Stimulated activated CD4-positive, alpha-beta T cell treated with anti-CD3 and anti-CD28 coated beads, TNF-alpha, amount 100 ng/mL, for 4 hours (primary cell): ENCODE measurements at regions not wholly inside any gene's neighbourhood (a gene's known extent, or its start where the extent isn't known, plus 50 kb on each side); places are given as distances from the start of the nearest gene placed in this dataset.

Experiments
- DNase-seq, 3 experiments: peaks; one replicate each; pipeline ENCODE4 v3.0.0-alpha.2; 2020; ENCODE audit warnings: low read depth in 3 of 3

DNA sequence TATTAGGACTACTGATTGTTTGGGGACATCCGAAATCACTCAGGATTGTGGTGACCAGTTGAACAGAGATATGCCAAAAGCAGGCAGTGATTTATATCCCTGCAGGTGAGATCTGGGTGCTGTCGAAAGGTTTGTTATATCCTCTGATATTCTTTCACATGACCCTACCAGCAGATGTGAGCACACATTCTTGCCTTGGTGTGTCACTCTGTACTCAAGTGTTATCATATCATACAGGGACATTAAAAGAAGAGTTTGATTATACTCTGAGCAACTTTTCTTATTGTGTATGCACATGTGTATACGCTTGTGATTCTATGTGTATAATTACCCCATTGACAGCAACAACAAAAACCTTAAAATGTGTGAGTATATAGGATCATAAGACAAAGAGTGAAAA, 381.2 kb upstream of the IGFBP7 start:
- DNase-seq = no peak

- DNase-seq = no peak
Observed at GRCh38 chr4:57490520-57491255, 380.5 kb upstream of the IGFBP7 start.

GRCh38 chr4:57488366-57489162, 378.4 kb upstream of the IGFBP7 start:
- no peak for DNase-seq

- DNase-seq = no peak
Observed at GRCh38 chr4:57475424-57475823, 365.2 kb upstream of the IGFBP7 start.

GRCh38 chr4:57465321-57466056, 355.3 kb upstream of the IGFBP7 start:
- no peak for DNase-seq

- DNase-seq = no peak
Observed at GRCh38 chr4:57462843-57463242, 352.7 kb upstream of the IGFBP7 start.

DNA sequence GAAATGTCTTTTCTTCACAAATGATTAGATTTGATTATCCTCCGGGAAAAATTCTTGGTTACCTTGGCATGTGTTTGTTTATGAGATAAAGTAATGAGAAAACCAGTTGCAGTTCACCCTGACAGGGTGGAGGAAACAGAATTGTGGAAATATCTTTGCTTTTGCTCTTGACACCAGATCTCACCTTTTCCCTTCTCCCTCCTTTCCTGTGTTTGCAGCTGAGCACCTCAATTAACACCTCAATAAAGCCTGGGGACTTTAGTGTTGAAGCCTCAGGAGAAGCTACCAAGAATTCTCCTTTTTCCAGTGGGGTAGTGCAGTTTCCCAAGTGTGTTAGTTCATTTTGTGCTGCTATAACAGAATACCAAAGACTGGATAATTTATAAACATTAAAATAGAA, 350.8 kb upstream of the IGFBP7 start:
- DNase-seq = no peak

GRCh38 chr4:57448901-57449300, 338.7 kb upstream of the IGFBP7 start:
- no peak for DNase-seq

DNA sequence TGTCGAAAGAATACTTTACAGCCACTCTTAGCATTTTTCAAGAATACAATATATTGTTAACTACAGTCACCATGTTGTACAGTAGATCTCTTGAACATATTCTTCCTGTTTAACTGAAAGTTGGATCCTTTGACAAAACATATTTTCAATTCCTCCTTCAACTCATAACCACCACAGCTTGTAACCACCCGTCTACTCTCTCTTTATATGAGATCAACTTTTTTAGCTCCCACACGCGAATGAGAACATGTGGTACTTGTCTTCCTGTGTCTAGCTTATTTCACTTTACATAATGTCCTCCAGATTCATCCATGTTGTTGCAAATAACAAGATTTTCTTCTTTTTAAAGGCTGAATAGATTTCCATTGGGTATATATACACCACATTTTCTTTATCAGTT, 338.3 kb upstream of the IGFBP7 start:
- DNase-seq = no peak

GRCh38 chr4:57446266-57446665, 336.1 kb upstream of the IGFBP7 start:
- no peak for DNase-seq

- DNase-seq = no peak
Observed at GRCh38 chr4:57445686-57446085, 335.5 kb upstream of the IGFBP7 start.

DNA sequence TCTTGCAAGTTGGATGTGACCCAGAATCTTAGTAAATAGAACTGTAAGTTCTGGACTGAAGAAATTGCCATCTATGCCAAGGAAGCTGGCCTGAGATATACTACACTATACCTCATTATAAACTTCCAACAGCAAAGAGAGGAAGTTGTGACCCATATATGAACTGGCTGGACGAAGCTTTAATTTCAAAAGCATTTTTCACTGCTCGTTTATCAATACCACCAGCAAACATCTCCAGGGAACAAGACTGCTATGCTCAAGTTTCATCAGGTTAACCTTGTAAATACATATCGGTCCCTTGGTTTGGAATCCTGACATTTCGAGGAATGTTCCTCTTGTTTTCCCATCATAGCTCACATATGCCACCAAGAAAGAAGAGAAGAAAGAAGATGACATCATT, 334.5 kb upstream of the IGFBP7 start:
- DNase-seq = no peak

GRCh38 chr4:57443787-57444186, 333.6 kb upstream of the IGFBP7 start:
- DNase-seq = no peak

DNA sequence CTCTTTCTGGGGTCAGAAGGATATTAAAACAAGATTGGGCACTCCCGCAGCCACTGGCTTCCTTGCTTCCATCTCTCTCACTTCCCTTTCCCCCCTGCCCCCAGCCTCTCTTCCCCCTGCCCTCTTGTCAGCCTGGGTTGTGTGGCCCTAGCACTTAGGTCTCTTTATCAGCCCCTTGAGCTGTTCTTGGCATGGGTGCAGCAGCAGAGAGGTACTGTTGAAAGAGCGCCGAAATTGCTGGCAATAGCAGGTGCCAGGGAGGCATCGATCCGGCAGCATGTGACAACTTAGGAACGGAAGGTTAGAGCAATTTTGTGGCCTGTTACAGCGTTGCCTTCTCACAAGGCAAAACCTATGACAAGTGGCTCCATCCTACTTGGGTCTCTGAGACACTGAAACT, 333.1 kb upstream of the IGFBP7 start:
- DNase-seq = no peak

DNA sequence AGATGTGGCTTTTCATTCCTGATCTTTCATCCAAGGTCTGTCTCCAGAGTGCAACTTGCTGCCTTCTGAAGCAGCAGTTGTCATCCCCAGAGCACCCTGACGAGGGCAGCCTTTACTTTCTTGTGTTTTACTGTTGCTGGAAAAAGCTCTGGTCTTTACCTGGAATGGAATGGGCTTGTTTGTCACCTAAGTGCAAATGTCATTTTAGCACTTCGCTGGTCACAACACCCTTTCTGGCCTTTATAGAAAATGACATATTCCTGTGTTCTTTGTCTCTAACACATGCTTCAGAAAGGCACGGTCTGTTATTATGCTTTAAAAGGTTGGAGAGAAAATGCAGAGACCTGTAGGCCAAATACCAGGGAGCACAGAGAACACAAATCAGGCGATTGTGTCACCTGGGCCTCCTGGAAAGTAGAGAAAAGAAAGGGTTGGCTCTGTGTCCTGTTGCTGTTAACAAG, 332.7 kb upstream of the IGFBP7 start:
- no peak for DNase-seq

- no peak for DNase-seq
Observed at GRCh38 chr4:57442241-57442640, 332.1 kb upstream of the IGFBP7 start.

DNA sequence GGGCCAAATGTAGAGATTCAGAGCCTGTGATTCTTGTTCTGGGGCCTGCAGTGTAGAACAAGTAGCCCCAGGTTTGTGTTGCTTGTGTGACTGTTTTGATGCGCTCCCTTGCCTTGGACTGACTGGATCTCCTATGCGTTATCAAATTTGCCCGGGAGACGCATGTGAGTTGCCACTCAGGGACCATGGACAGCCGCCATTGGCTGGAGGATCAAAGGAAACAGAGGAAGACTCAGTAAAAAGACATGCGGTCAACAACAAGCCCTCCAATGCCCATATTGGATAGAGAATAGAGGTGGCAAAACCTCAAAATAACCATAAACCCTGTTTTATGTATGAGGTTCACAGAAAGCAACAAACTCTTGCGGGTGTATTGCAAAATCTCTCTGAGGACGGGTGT, 327.5 kb upstream of the IGFBP7 start:
- DNase-seq = no peak

- no peak for DNase-seq
Observed at GRCh38 chr4:57435300-57435699, 325.1 kb upstream of the IGFBP7 start.

GRCh38 chr4:57430726-57431125, 320.5 kb upstream of the IGFBP7 start:
- DNase-seq = no peak

DNA sequence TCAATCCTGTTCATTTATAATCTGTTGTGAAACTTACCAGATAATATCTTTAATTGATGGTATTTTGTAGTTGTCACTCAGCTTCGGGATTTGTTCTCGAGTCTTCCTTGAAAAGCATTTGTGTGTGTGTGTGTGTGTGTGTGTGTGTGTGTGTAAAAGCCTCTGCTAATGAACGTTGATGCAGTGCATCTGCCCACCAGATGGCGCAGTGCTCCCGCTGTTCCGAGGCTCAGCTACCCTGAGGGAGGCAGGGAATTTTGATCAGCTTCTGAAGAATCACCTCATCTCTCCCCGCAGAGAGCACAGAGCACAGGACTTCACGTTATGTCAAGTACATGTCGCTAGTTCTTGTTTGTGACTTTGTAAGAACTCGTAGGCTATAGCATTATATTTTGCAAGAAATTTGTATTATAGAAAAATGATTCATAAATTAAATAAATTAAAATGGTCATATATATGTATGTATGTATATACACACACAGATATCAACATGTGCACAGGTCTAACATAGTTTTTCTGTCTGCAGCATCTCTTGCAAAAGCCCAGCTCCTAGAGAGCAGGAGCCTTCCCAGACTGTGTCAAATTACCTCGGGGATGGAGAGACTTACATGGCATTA, 316.7 kb upstream of the IGFBP7 start:
- no peak for DNase-seq

- DNase-seq = no peak
Observed at GRCh38 chr4:57425610-57426009, 315.4 kb upstream of the IGFBP7 start.

DNA sequence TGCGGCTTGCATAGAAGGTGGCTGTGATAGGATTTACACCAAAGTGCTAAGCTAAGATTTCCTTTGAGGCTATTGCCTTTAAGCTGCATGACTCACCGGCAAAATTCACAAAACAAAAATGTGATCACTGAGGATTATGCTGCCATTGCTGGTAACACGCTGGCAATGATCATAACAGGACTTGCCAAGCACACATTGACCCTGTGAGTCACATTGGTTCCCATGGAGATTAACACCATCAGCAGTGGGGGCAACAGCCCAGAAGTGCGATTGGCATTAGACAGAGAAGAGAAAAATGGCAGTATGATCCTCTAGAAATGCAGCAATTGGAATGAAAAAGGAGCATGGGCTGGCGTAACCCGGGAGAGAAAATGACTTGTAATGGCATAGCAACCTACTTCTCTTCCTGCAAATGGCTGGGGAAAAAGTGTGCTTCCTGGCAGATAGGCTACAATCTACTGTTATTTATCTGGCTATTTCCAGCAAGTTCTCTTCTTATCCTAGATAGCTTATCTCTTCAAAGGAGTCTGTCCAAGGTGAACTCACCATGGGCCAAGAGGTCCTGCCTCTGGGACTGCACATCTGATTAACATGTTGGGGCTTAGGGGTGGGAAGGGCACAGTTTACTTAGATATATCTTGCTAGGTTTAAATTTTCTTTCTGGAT, 314.2 kb upstream of the IGFBP7 start:
- DNase-seq = no peak
